B cell (primary cell): ENCODE measurements at regions not wholly inside any gene's neighbourhood (a gene's known extent, or its start where the extent isn't known, plus 50 kb on each side); places are given as distances from the start of the nearest gene placed in this dataset.

ENCODE experiments used
- ATAC-seq: fragments of 200-7000 bp; cut with Tn5 transposase; one replicate; pipeline ENCODE4 v1.10.0; 2021; ENCODE audit warnings: low read depth, mild to moderate bottlenecking, moderate number of reproducible peaks, moderate library complexity
- CTCF ChIA-PET: fragments of 350-600 bp; sonication (Branson Sonifier 250); formaldehyde crosslinking; loops from one replicate; lab custom pipeline; 2021; ENCODE audit warnings: antibody characterized with exemption, inconsistent platforms; lab: Charles Lee
- POLR2A ChIA-PET: fragments of 350-600 bp; sonication (Branson Sonifier 250); formaldehyde crosslinking; loops from one replicate; lab custom pipeline; 2021; ENCODE audit warnings: antibody characterized with exemption; lab: Charles Lee
- DNase-seq: peaks from one replicate; pipeline ENCODE4 v3.0.0; 2013
- H2AFZ ChIP-seq: 2 replicates; pipeline ENCODE4 v1.6.1; 2012; ENCODE audit warnings: mild to moderate bottlenecking, low read depth, low read length; ENCODE audit not compliant: insufficient read depth, poor library complexity, severe bottlenecking
- H3K27ac ChIP-seq, 2 donors: 1 replicate in 1 of 2; 2 replicates in 1 of 2; pipeline ENCODE4 v1.5.1; 2012 to 2013; ENCODE audit warnings: low read length in 2 of 2, mild to moderate bottlenecking in 2 of 2, moderate library complexity in 1 of 2
- H3K27me3 ChIP-seq, 4 experiments: fragments of 200-600 bp in 1 of 4; sonication (generic) in 1 of 4; replicated peaks in 1 of 4; 1 replicate in 2 of 4; 2 replicates in 2 of 4; pipeline versions ENCODE4 v1.6.1 to v1.7.0; 2013 to 2016; ENCODE audit warnings: low read length in 3 of 4, mild to moderate bottlenecking in 2 of 4, mixed read lengths in 1 of 4, moderate library complexity in 1 of 4; ENCODE audit not compliant: insufficient read depth in 4 of 4, control insufficient read depth in 3 of 4; ENCODE audit errors: control extremely low read depth in 1 of 4
- H3K36me3 ChIP-seq, 2 experiments: replicated peaks in 1 of 2; 1 replicate in 1 of 2; 2 replicates in 1 of 2; pipeline versions ENCODE4 v1.6.1 to v1.7.1; 2013; ENCODE audit warnings: low read length in 1 of 2; ENCODE audit not compliant: insufficient read depth in 2 of 2, control insufficient read depth in 1 of 2; ENCODE audit errors: control extremely low read depth in 1 of 2, extremely low read depth in 1 of 2
- H3K4me1 ChIP-seq, 2 donors: fragments of 200-600 bp in 1 of 2; sonication (generic) in 1 of 2; 1 replicate in 1 of 2; 2 replicates in 1 of 2; pipeline versions ENCODE4 v1.5.1 to v1.6.1; 2013 to 2017; ENCODE audit warnings: low read length in 2 of 2; ENCODE audit not compliant: control insufficient read depth in 2 of 2, insufficient read depth in 2 of 2
- H3K4me2 ChIP-seq: replicated peaks from 2 replicates; pipeline ENCODE3; 2012; ENCODE audit warnings: mild to moderate bottlenecking, low read depth, low read length; ENCODE audit not compliant: poor library complexity, severe bottlenecking
- H3K4me3 ChIP-seq, 5 experiments: fragments of 200-600 bp in 1 of 5; sonication (generic) in 1 of 5; 1 replicate in 3 of 5; 2 replicates in 2 of 5; pipeline versions ENCODE4 v1.5.1 to v1.7.0; 2011 to 2016; ENCODE audit warnings: low read length in 4 of 5, mild to moderate bottlenecking in 4 of 5, low read depth in 2 of 5, control low read depth in 1 of 5, moderate library complexity in 1 of 5; ENCODE audit not compliant: insufficient read depth in 1 of 5; ENCODE audit errors: control extremely low read depth in 1 of 5, extremely low read depth in 1 of 5
- H3K79me2 ChIP-seq: fragments of 200-600 bp; sonication (generic); one replicate; pipeline ENCODE4 v1.6.0; 2016; ENCODE audit warnings: low read length; ENCODE audit not compliant: control insufficient read depth, insufficient read depth
- H3K9ac ChIP-seq: fragments of 200-600 bp; sonication (generic); 2 replicates; pipeline ENCODE4 v1.6.1; 2017; ENCODE audit warnings: mild to moderate bottlenecking, low read length, moderate library complexity
- H3K9me3 ChIP-seq, 3 donors: one replicate each; pipeline versions ENCODE4 v1.6.1 to v1.7.1; 2013; ENCODE audit warnings: low read length in 2 of 3; ENCODE audit not compliant: control insufficient read depth in 2 of 3, insufficient read depth in 1 of 3; ENCODE audit errors: control extremely low read depth in 1 of 3
- H4K20me1 ChIP-seq: 2 replicates; pipeline ENCODE4 v1.6.0; 2012; ENCODE audit warnings: mild to moderate bottlenecking, low read length; ENCODE audit not compliant: insufficient read depth, control insufficient read depth, poor library complexity, severe bottlenecking
- H3K27ac Mint-ChIP-seq: one replicate; pipeline ENCODE4 v1.8.0; 2021; ENCODE audit warnings: mixed read lengths
- H3K27me3 Mint-ChIP-seq: one replicate; pipeline ENCODE4 v1.8.0; 2021; ENCODE audit warnings: mixed read lengths
- H3K4me1 Mint-ChIP-seq: one replicate; pipeline ENCODE4 v1.8.0; 2021; ENCODE audit warnings: mixed read lengths
- H3K4me3 Mint-ChIP-seq: one replicate; pipeline ENCODE4 v1.8.0; 2021; ENCODE audit warnings: mixed read lengths
- H3K9me3 Mint-ChIP-seq: one replicate; pipeline ENCODE4 v1.8.0; 2022; ENCODE audit warnings: mixed read lengths; ENCODE audit not compliant: insufficient read depth
- CTCF ChIP-seq: fragments of 200-600 bp; IDR thresholded peaks from one replicate; pipeline ENCODE4 v1.8.0; 2022; ENCODE audit warnings: antibody characterized with exemption, mild to moderate bottlenecking
- EZH2 ChIP-seq: IDR thresholded peaks from 2 replicates; pipeline ENCODE4 v1.6.1; 2012; ENCODE audit warnings: borderline replicate concordance, low read depth, mild to moderate bottlenecking, moderate library complexity, low read length; ENCODE audit not compliant: insufficient read depth, poor library complexity, severe bottlenecking
- WGBS: methylation state at CpG from one replicate; pipeline ENCODE4 v1.1.5; 2013; ENCODE audit warnings: missing lambda C conversion rate; ENCODE audit not compliant: insufficient coverage; 5-methylcytosine and 5-hydroxymethylcytosine counted together
- intact Hi-C: fragments of 100-400 bp; cut with micrococcal nuclease; formaldehyde crosslinking; loops from one replicate; pipeline ENCODE4 v1.10.0; 2022

DNA sequence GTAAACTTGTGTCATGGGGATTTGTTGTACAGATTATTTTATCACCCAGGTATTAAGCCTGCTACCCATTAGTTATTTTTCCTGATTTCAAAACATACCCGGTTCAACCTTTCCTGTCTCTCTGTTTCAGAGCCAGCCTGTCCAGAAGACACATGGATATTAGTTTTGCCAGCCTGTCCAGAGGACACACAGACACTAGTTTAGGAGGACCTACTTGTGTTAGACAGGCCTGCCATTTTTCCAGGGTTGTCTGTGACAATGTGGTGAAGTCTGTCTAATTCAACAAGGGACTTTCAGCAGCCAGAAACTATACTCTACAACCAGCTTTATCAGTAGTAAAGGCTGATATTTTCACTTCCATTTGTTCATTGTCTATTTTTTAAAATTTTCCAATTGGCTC, 56.1 kb upstream of the DCC start:
- Mint-ChIP-seq H3K4me3 (no peak overlapping the region), H3K9me3 (no peaks in the 10 kb centered on the region), H3K27me3 (no peaks in the 10 kb centered on the region), H3K4me1 (no peaks in the 10 kb centered on the region), H3K27ac (no peak overlapping the region)
- no peaks in the 10 kb centered on the region for H3K4me1 ChIP-seq
- H4K20me1 ChIP-seq, result no peaks in the 10 kb centered on the region
- H3K4me3 ChIP-seq, result no peak overlapping the region
- H3K27me3 ChIP-seq, result no peaks in the 10 kb centered on the region
- intact Hi-C loops, result no loop called here
- WGBS, result 67% methylated on average over 1 of the region's 1 CpG
- H3K79me2 ChIP-seq, result no peaks in the 10 kb centered on the region
- ChIA-PET POLR2A (no interaction called here), CTCF (no interaction called here)
- H3K36me3 ChIP-seq, result no peaks in the 10 kb centered on the region
- no peak for DNase-seq
- no peak overlapping the region for H3K27ac ChIP-seq
- ATAC-seq, result no peak
- no peaks in the 10 kb centered on the region for H3K9me3 ChIP-seq
- no peak for TF ChIP-seq EZH2
- no peak for TF ChIP-seq CTCF
- H3K4me2 ChIP-seq, result no peak overlapping the region
- no peak overlapping the region for H2AFZ ChIP-seq
- H3K9ac ChIP-seq, result no peak overlapping the region

- ChIA-PET CTCF (no interaction called here), POLR2A (no interaction called here)
- no peak overlapping the region for H3K4me3 ChIP-seq
- H3K27me3 ChIP-seq, result no peaks in the 10 kb centered on the region
- no peak for DNase-seq
- intact Hi-C loops, result loop anchor here (5.0 kb wide), 1 partner anchor 664 kb away; no protein-coding TSS in a partner anchor
- no peak overlapping the region for H3K4me3 Mint-ChIP-seq
- H3K4me1 Mint-ChIP-seq, result no peaks in the 10 kb centered on the region
- no peaks in the 10 kb centered on the region for H3K27me3 Mint-ChIP-seq
- no peaks in the 10 kb centered on the region for H3K4me1 ChIP-seq
- no peak overlapping the region for H3K4me2 ChIP-seq
- H3K9ac ChIP-seq, result no peak overlapping the region
- H4K20me1 ChIP-seq, result no peaks in the 10 kb centered on the region
- no peak for TF ChIP-seq CTCF
- H3K79me2 ChIP-seq, result no peaks in the 10 kb centered on the region
- no CpG with 5 or more reads among the region's 6 CpGs for WGBS
- no peak for ATAC-seq
- H3K36me3 ChIP-seq, result no peaks in the 10 kb centered on the region
- no peak overlapping the region for H3K27ac ChIP-seq
- no peak overlapping the region for H3K27ac Mint-ChIP-seq
- no peaks in the 10 kb centered on the region for H3K9me3 Mint-ChIP-seq
- no peaks in the 10 kb centered on the region for H3K9me3 ChIP-seq
- no peak overlapping the region for H2AFZ ChIP-seq
These were observed 53.3 kb upstream of the DCC start for GRCh38 chr18:52286675-52287074.
